Heart right ventricle (tissue), 16 donors: ENCODE measurements at regions not wholly inside any gene's neighbourhood (a gene's known extent, or its start where the extent isn't known, plus 50 kb on each side); places are given as distances from the start of the nearest gene placed in this dataset.

Source experiments
- ATAC-seq, 8 donors: fragments of 200-7000 bp; cut with Tn5 transposase; one replicate each; pipeline ENCODE4 v1.9.1; 2020; ENCODE audit warnings: mild to moderate bottlenecking in 8 of 8, moderate library complexity in 8 of 8, moderate number of reproducible peaks in 1 of 8
- DNase-seq, 2 donors: peaks; one replicate each; pipeline ENCODE4 v3.0.0-alpha.2; 2020
- H3K27ac ChIP-seq, 10 donors: fragments of 200-600 bp; sonication (generic) in 2 of 10; one replicate each; pipeline versions ENCODE4 v1.5.0 to v1.8.0; 2020 to 2022; ENCODE audit warnings: mild to moderate bottlenecking in 3 of 10
- H3K27me3 ChIP-seq, 7 donors: fragments of 200-600 bp; one replicate each; pipeline ENCODE4 v1.8.0; 2021 to 2022; ENCODE audit warnings: mild to moderate bottlenecking in 2 of 7
- H3K36me3 ChIP-seq, 9 donors: fragments of 200-600 bp; sonication (generic) in 1 of 9; one replicate each; pipeline versions ENCODE4 v1.5.0 to v1.8.0; 2020 to 2022; ENCODE audit warnings: mild to moderate bottlenecking in 2 of 9
- H3K4me1 ChIP-seq, 9 donors: fragments of 200-600 bp; sonication (generic) in 1 of 9; one replicate each; pipeline versions ENCODE4 v1.5.0 to v1.8.0; 2020 to 2022; ENCODE audit warnings: mild to moderate bottlenecking in 4 of 9
- H3K4me3 ChIP-seq, 10 donors: fragments of 200-600 bp; sonication (generic) in 2 of 10; one replicate each; pipeline versions ENCODE4 v1.5.0 to v1.8.0; 2020 to 2022; ENCODE audit warnings: mild to moderate bottlenecking in 7 of 10, moderate library complexity in 2 of 10
- H3K9me3 ChIP-seq, 11 donors: fragments of 200-600 bp in 10 of 11; sonication (generic) in 2 of 11; one replicate each; pipeline versions ENCODE4 v1.5.0 to v1.8.0; 2013 to 2022; ENCODE audit warnings: mild to moderate bottlenecking in 2 of 11, control low read depth in 1 of 11, moderate library complexity in 1 of 11
- WGBS, 2 donors: extraction: QIAGEN DNeasy Blood & Tissue Kit; methylation state at CpG; one replicate each; pipeline ENCODE4 v1.1.7; 2013; ENCODE audit warnings: inconsistent platforms in 1 of 2; 5-methylcytosine and 5-hydroxymethylcytosine counted together
- intact Hi-C, 10 donors: fragments of 100-400 bp; cut with DNase I; formaldehyde crosslinking; loops; one replicate each; pipeline versions ENCODE4 v1.11.1 to v1.14.2; 2022
- TF ChIP-seq, protein P1 (sequence below), 9 donors: fragments of 200-600 bp; sonication (generic) in 2 of 9; IDR thresholded peaks; one replicate each; pipeline versions ENCODE4 v1.5.0 to v1.8.0; 2021 to 2022; ENCODE audit warnings: antibody characterized with exemption in 9 of 9, mild to moderate bottlenecking in 5 of 9, moderate library complexity in 1 of 9
- donor health status: Arrhythmogenic right ventricular cardiomyopathy.
- donor health status: ischemic (EF 13 %, LVEDD 7.1; RV severe dilation, severe dysfunction).
- donor health status: healthy with polysubstance abuse.
- donor health status: DM: no; HTN: yes; CAD: no.
- donor health status: DM: no; HTN: no; CAD: no.
- donor health status: ischemic (EF 25% LVEDD 6.9; RV normal size, moderate dysfunction).
- donor health status: ischemic (EF 25% LVEDD 5.7; RV mildly dilated, moderate dysfunction).
- donor health status: healthy.
- donor health status: DM: yes; HTN: yes; CAD: no.
- donor health status: Ischemic cardiomyopathy.
- donor health status: ischemic (EF 35%, LVEDD 5.7; RV mildly dilated, moderate dysfunction).
- donor health status: nonischemic (EF 11% LVEDD 7.7; RV severe dilation, severe dysfunction).
- donor health status: DM: yes; HTN: yes; CAD: no.
- donor health status: PGD.
- donor health status: ischemic (EF 29% LVEDD 5.4; RV normal size, mild dysfunction).
- donor health status: nonischemic (EF 23%, LVEDD 6.1; RV moderate dilation, normal function).

- ATAC-seq (no peak), DNase-seq (no peak)
- intact Hi-C loops: no loop called here
- no peaks in the 10 kb centered on the region for H3K27me3 ChIP-seq
- H3K27ac ChIP-seq: no peak overlapping the region
- peaks cover 0 to 11% (median 0%) of the 10 kb centered on the region in 9 donors for H3K4me1 ChIP-seq
- TF ChIP-seq, protein P1, sequence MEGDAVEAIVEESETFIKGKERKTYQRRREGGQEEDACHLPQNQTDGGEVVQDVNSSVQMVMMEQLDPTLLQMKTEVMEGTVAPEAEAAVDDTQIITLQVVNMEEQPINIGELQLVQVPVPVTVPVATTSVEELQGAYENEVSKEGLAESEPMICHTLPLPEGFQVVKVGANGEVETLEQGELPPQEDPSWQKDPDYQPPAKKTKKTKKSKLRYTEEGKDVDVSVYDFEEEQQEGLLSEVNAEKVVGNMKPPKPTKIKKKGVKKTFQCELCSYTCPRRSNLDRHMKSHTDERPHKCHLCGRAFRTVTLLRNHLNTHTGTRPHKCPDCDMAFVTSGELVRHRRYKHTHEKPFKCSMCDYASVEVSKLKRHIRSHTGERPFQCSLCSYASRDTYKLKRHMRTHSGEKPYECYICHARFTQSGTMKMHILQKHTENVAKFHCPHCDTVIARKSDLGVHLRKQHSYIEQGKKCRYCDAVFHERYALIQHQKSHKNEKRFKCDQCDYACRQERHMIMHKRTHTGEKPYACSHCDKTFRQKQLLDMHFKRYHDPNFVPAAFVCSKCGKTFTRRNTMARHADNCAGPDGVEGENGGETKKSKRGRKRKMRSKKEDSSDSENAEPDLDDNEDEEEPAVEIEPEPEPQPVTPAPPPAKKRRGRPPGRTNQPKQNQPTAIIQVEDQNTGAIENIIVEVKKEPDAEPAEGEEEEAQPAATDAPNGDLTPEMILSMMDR (IDR thresholded peaks at IDR 0.05): no peak
- H3K4me3 ChIP-seq: no peak overlapping the region
- H3K9me3 ChIP-seq: peaks cover 0 to 5% (median 0%) of the 10 kb centered on the region in 11 donors
- no peaks in the 10 kb centered on the region for H3K36me3 ChIP-seq
- WGBS, 2 donors: 93 to 97% methylated on average over 7 of the region's 7 CpGs
Observed at GRCh38 chr16:64165368-64165767, 956.5 kb downstream of the CDH11 start.

DNA sequence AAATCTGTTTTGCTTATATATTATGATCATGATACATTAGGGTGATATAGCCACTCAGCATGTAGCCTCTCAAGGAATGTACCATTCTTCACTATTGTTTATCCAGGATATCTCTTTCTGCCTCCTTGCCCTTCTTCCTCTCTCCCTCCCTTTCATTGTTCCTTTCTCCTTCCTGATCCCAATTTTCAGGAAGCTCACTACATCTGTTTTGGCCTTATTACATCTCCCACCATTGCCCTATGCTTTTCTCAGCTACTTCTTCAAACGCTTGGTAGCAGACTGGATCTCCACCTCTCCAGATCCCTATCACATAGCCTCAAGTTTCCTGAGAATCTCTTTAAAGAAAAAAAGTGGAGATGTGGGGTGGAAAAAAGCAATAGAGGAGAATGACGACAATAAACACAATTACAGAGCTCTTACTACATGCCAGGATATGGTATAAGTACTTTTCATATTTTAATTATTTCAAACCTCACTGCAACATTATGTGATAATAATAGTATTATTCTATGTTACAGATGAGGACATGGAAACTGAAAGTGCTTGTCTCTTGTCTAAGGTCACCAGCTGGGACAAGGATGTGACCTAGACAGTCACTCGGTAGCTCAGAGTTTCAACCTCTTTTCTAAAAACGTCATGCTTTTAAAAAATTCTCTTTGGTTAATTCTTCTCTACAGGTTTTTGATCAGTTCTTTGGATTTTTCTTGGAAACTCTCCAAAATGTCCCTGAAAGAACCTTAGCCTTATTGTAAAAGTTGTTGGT is 959.1 kb downstream of the CDH11 start:
- Histone ChIP-seq H3K4me1 (peaks cover 0 to 11% (median 0%) of the 10 kb centered on the region in 9 donors), H3K9me3 (peaks cover 0 to 5% (median 0%) of the 10 kb centered on the region in 11 donors), H3K36me3 (no peaks in the 10 kb centered on the region), H3K27me3 (no peaks in the 10 kb centered on the region), H3K27ac (peak overlapping the region in 1 of 10 donors; percentile 10), H3K4me3 (no peak overlapping the region)
- TF ChIP-seq, protein P1 (IDR thresholded peaks at IDR 0.05): no peak
- intact Hi-C loops: loop anchor here in 1 of 10 donors (5.0 kb wide), 1 partner anchor 80 kb away; no protein-coding TSS in a partner anchor
- DNase-seq (no peak), ATAC-seq (peak in 1 of 8 donors; percentile 42)
- 52 to 61% methylated on average over 4 of the region's 4 CpGs for WGBS, 2 donors

GRCh38 chr16:64159976-64160375 is 961.9 kb downstream of the CDH11 start:
- H3K4me3 ChIP-seq: no peak overlapping the region
- no peaks in the 10 kb centered on the region for H3K36me3 ChIP-seq
- ATAC-seq: no peak
- no peaks in the 10 kb centered on the region for H3K27me3 ChIP-seq
- DNase-seq: no peak
- intact Hi-C loops: loop anchor here in 2 of 10 donors (5.0 to 10.0 kb wide), 2 partner anchors 82 to 85 kb away; no protein-coding TSS in a partner anchor
- H3K4me1 ChIP-seq: peaks cover 0 to 11% (median 0%) of the 10 kb centered on the region in 9 donors
- H3K9me3 ChIP-seq: no peaks in the 10 kb centered on the region
- H3K27ac ChIP-seq: no peak overlapping the region
- TF ChIP-seq, protein P1 (IDR thresholded peaks at IDR 0.05): no peak
- WGBS, 2 donors: 78 to 84% methylated on average over 2 of the region's 2 CpGs

DNA sequence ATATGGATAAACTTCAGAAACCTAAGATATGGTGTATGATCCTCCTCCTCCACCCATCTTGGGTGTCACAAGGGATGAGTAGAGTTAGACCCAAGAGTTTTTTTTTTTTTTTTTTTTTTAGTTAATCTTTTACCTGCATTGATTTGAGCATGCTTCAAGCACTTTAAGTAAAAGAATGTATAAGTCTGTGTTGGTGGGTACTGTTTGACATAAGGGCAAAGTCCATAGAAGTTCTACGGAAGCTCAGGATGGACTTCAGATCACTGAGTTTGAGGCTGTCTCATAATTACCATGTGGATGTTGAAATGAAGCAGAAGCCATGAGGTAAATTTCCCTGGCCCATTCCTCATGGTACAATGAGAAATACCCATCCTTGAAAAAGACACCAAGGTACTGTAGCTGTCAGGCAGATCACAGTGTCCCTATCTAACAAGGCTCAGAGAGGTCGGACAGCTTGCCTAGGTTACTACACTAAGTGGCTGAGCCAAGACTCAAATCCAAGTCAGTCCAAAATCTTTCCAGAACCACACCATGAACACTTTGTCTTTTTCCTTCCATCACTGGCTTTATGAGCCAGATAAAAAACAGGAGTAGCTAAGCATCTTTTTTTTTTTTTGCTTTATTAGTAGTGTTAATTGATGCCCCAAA is 962.8 kb downstream of the CDH11 start:
- H3K27me3 ChIP-seq: no peaks in the 10 kb centered on the region
- ATAC-seq (no peak), DNase-seq (no peak)
- no peaks in the 10 kb centered on the region for H3K36me3 ChIP-seq
- H3K27ac ChIP-seq: no peak overlapping the region
- no peaks in the 10 kb centered on the region for H3K9me3 ChIP-seq
- WGBS, 2 donors: 91 to 98% methylated on average over 2 of the region's 2 CpGs
- intact Hi-C loops: loop anchor here in 1 of 10 donors (10.0 kb wide), 1 partner anchor 86 kb away; no protein-coding TSS in a partner anchor
- TF ChIP-seq, protein P1 (IDR thresholded peaks at IDR 0.05): no peak
- H3K4me1 ChIP-seq: peaks cover 0 to 11% (median 0%) of the 10 kb centered on the region in 9 donors
- H3K4me3 ChIP-seq: no peak overlapping the region
